B cell (primary cell): ENCODE measurements at regions not wholly inside any gene's neighbourhood (a gene's known extent, or its start where the extent isn't known, plus 50 kb on each side); places are given as distances from the start of the nearest gene placed in this dataset.

ENCODE experiments used
- EZH2 ChIP-seq: IDR thresholded peaks from 2 replicates; pipeline ENCODE4 v1.6.1; 2012; ENCODE audit warnings: borderline replicate concordance, low read depth, mild to moderate bottlenecking, moderate library complexity, low read length; ENCODE audit not compliant: insufficient read depth, poor library complexity, severe bottlenecking
- TF ChIP-seq, protein P1 (sequence below): fragments of 200-600 bp; IDR thresholded peaks from one replicate; pipeline ENCODE4 v1.8.0; 2022; ENCODE audit warnings: antibody characterized with exemption, mild to moderate bottlenecking

DNA sequence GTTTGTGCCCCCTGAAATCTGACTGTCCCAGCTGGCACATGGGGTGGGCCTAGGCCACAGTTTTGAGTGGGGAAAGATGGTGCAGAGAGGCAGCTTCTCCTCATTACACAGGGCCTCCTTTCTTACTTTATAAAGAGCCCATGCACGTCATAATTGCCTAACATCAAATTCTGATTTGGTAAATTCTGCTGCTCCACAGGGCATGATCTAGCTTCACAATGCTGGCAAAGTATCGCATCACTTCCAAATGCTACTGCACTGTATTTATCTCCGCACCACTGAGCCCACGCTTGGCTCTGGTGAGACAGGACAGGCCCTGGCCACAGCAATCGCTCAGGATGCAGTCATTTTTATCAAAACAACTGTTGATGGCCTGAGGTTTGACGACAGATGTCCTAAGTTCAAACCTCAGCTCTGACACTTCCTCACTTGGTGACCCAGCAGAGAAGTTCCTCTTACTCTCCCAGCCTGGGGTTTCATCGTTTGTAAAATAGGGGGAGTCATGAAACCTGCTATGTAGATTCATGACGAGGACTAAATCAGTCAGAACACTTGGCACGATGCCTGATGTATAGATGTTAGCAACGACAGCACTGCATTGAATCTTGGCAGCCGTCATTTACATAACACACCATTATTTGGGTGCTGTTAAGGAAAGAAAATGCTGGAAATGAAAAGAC, 187.9 kb downstream of the TTLL2 start:
- TF ChIP-seq, protein P1, sequence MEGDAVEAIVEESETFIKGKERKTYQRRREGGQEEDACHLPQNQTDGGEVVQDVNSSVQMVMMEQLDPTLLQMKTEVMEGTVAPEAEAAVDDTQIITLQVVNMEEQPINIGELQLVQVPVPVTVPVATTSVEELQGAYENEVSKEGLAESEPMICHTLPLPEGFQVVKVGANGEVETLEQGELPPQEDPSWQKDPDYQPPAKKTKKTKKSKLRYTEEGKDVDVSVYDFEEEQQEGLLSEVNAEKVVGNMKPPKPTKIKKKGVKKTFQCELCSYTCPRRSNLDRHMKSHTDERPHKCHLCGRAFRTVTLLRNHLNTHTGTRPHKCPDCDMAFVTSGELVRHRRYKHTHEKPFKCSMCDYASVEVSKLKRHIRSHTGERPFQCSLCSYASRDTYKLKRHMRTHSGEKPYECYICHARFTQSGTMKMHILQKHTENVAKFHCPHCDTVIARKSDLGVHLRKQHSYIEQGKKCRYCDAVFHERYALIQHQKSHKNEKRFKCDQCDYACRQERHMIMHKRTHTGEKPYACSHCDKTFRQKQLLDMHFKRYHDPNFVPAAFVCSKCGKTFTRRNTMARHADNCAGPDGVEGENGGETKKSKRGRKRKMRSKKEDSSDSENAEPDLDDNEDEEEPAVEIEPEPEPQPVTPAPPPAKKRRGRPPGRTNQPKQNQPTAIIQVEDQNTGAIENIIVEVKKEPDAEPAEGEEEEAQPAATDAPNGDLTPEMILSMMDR = no peak
- TF ChIP-seq EZH2 = no peak
